PC-9 (cell line): ENCODE measurements at regions not wholly inside any gene's neighbourhood (a gene's known extent, or its start where the extent isn't known, plus 50 kb on each side); places are given as distances from the start of the nearest gene placed in this dataset.

Experiments used
- EZH2 ChIP-seq: fragments of 200-600 bp; sonication (generic); IDR thresholded peaks from 2 replicates; pipeline ENCODE4 v1.8.0; 2017; ENCODE audit warnings: antibody characterized with exemption, low read depth
- TF ChIP-seq, protein P1 (sequence below): fragments of 200-600 bp; sonication (generic); conservative IDR thresholded peaks from 2 replicates; pipeline ENCODE4 v1.6.1; 2017; ENCODE audit warnings: mixed run types, antibody characterized with exemption, mild to moderate bottlenecking, moderate library complexity

DNA sequence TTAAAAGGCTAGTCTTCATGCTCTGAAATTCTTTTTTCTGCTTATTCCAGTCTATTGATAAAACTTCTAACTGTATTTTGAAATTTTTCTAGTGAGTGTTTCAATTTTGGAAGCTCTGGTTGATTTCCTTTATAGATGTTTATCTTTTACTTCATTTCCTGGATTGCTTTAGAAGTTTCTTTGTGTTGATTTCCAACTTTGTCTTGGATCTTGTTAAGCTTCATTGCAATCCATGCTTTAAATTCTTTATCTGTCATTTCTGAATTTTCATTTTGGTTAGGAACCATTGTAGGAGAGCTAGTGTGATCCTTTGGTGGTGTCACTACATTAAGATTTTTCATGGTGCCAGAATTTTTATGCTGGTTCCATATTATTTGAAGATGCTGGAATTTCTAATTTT is 105.2 kb upstream of the DCBLD2 start:
- TF ChIP-seq, protein P1, sequence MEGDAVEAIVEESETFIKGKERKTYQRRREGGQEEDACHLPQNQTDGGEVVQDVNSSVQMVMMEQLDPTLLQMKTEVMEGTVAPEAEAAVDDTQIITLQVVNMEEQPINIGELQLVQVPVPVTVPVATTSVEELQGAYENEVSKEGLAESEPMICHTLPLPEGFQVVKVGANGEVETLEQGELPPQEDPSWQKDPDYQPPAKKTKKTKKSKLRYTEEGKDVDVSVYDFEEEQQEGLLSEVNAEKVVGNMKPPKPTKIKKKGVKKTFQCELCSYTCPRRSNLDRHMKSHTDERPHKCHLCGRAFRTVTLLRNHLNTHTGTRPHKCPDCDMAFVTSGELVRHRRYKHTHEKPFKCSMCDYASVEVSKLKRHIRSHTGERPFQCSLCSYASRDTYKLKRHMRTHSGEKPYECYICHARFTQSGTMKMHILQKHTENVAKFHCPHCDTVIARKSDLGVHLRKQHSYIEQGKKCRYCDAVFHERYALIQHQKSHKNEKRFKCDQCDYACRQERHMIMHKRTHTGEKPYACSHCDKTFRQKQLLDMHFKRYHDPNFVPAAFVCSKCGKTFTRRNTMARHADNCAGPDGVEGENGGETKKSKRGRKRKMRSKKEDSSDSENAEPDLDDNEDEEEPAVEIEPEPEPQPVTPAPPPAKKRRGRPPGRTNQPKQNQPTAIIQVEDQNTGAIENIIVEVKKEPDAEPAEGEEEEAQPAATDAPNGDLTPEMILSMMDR = no peak
- TF ChIP-seq EZH2 = no peak
